GM23338 (cell line): ENCODE measurements at regions not wholly inside any gene's neighbourhood (a gene's known extent, or its start where the extent isn't known, plus 50 kb on each side); places are given as distances from the start of the nearest gene placed in this dataset.

Experiments used
- CREB1 ChIP-seq: fragments of 250-450 bp; sonication (Bioruptor Pico); IDR thresholded peaks from 2 replicates; pipeline ENCODE4 v1.5.0; 2020; ENCODE audit warnings: low read depth, mild to moderate bottlenecking, moderate library complexity
- CTCF ChIP-seq, 2 experiments: fragments of 200-600 bp in 1 of 2; sonication (generic) in 1 of 2; conservative IDR thresholded peaks; 2 replicates each; pipeline versions ENCODE4 v1.5.1 to v1.6.1; 2016 to 2017; ENCODE audit warnings: antibody characterized with exemption in 2 of 2, low read depth in 2 of 2, mild to moderate bottlenecking in 2 of 2, moderate library complexity in 1 of 2
- EZH2 ChIP-seq: fragments of 200-600 bp; sonication (generic); IDR thresholded peaks from one replicate; pipeline ENCODE4 v1.8.0; 2017; ENCODE audit warnings: antibody characterized with exemption, mild to moderate bottlenecking, low read depth; ENCODE audit not compliant: unreplicated experiment
- EZH2phosphoT487 ChIP-seq: fragments of 200-600 bp; sonication (generic); IDR thresholded peaks from one replicate; pipeline ENCODE4 v1.8.1; 2018; ENCODE audit warnings: antibody characterized with exemption; ENCODE audit not compliant: unreplicated experiment
- JUNB ChIP-seq: IDR thresholded peaks from one replicate; pipeline ENCODE4 v1.6.1; 2016; ENCODE audit warnings: antibody characterized with exemption; ENCODE audit not compliant: unreplicated experiment
- POLR2AphosphoS5 ChIP-seq: IDR thresholded peaks from 2 replicates; pipeline ENCODE4 v1.6.1; 2016; ENCODE audit warnings: antibody characterized with exemption, low read depth
- REST ChIP-seq: IDR thresholded peaks from one replicate; pipeline ENCODE4 v1.6.1; 2018; ENCODE audit warnings: antibody characterized with exemption; ENCODE audit not compliant: unreplicated experiment
- STAT1 ChIP-seq: IDR thresholded peaks from one replicate; pipeline ENCODE4 v1.6.1; 2016; ENCODE audit warnings: antibody characterized with exemption; ENCODE audit not compliant: unreplicated experiment
- ZNF114 ChIP-seq: fragments of 250-450 bp; sonication (Bioruptor Pico); IDR thresholded peaks from 2 replicates; pipeline ENCODE4 v1.5.0; 2020; ENCODE audit warnings: mild to moderate bottlenecking, moderate library complexity
- ZNF462 ChIP-seq: fragments of 250-450 bp; sonication (Bioruptor Pico); IDR thresholded peaks from 2 replicates; pipeline ENCODE4 v1.5.0; 2020; ENCODE audit warnings: mild to moderate bottlenecking, moderate library complexity

GRCh38 chr5:71974165-71974564, 133.1 kb upstream of the MAP1B start:
- no peak for TF ChIP-seq POLR2AphosphoS5
- TF ChIP-seq CTCF (conservative IDR thresholded peaks at IDR 0.05; ENCODE audit: low read depth in 2 of 2): no peak
- TF ChIP-seq EZH2: no peak
- no peak for TF ChIP-seq CREB1 (CRISPR knock-in tag)
- TF ChIP-seq EZH2phosphoT487: no peak
- TF ChIP-seq REST: no peak
- TF ChIP-seq STAT1: no peak
- TF ChIP-seq ZNF114 (CRISPR knock-in tag): no peak
- TF ChIP-seq ZNF462 (CRISPR knock-in tag): no peak
- no peak for TF ChIP-seq JUNB
